Fibroblast of gingiva (primary cell): ENCODE measurements at regions not wholly inside any gene's neighbourhood (a gene's known extent, or its start where the extent isn't known, plus 50 kb on each side); places are given as distances from the start of the nearest gene placed in this dataset.

Experiments
- DNase-seq: peaks from one replicate; pipeline ENCODE4 v3.0.0-alpha.2; 2011; ENCODE audit warnings: low read depth

DNA sequence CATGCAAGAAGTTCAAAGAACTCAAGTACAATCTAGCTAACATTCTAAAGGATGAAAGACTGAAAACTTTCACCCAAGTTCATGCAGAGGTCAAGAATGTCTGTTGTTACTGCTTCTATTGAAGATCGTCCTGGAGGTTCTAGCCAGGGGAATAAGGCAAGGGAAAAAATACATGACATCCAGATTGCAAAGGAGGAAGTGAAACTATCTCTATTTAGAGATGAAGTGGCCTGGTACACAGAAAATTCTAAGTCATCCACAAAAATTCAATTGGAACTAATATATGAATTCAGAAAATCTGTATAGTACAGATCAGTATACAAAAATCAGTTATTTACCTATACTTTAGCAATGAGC lies 693.0 kb downstream of the NR2F2 start:
- no peak for DNase-seq

DNA sequence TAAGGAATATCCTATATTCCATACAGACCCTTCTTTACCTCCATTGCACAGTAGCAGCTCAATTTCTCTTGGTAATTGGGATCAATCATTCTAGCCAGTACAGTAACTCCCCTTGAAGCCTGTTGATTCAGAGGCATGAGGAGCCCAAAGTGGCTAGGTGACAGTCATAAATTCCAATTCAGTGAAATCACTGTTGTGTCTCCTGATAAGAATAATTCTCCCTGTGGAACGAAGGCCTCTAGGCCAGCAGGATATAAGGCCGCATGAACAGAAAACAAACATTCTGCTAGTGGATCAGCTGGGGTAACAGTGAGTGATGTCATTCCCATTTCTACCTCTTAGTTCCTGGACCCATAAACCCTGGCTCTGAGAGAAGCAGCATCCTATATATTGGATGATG lies 696.3 kb downstream of the NR2F2 start:
- no peak for DNase-seq

DNA sequence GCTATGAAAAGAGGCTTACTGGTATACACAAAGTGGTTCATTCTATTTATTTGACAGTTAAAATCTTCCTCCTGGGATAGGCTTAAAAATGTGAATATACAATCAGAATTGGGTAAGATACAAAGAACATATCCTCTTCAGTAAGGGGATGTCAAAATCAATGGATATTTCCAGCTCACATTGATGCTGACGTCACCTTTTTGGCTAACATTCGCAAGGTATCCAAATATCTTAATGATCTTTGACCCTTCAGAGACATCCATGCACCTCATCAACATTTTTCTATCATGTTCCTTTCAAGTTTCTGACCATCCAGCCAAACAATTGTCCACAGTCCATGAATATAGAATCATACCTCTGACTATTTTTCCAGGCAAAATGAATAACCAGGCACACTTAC lies 697.3 kb downstream of the NR2F2 start:
- DNase-seq: no peak

DNA sequence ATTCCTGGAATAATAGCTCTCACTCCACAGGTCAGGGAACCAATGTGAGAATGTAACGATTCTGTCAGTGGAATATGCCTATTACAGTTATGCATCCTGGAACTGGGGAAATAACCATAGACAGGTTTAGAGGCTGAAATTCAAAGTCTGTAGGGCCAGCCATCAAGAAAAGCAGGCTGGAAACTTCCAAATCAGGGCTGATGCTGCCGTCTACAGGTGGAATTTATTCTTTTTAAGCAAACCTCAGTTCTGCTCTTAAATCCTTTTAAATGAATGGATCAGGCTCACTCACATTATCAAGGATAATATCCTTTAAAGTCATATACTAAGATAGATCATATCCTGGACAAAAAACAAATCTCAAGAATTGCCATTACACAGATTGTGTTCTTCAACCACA lies 699.8 kb downstream of the NR2F2 start:
- DNase-seq: no peak

DNA sequence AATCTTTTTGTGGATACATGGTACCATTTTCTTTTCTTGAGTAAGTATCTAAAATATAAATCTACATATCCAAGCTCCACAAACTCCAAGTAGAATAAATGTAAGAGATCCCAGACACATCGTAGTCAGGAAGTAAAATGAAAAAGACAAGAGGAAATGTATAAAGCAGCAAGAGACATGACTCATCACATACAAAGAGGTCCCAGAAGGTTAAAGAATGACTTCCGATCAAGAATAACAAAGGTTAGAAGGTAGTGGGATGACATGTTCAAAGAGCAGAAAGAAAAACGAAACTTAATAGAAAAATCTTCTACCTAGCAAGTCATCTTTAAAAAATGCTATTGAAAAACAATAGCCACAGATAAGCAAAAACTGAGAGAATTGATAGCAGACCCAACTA lies 705.8 kb downstream of the NR2F2 start:
- DNase-seq: no peak

DNA sequence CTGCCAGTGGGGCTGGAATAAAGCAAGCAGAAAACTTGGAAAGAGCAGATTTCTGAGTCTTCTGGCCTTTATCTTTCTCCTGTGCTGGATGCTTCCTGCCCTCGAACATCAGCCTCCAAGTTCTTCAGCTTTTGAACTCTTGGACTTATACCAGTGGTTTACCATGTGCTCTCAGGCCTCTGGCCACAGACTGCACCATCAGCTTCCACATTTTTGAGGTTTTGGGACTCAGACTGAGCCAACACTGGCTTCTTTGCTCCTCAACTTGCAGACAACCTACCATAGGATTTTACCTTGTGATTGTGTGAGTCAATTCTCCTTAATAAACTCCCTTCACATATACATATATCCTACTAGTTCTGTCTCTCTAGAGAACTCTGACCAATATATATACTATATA lies 706.6 kb downstream of the NR2F2 start:
- DNase-seq: no peak

DNA sequence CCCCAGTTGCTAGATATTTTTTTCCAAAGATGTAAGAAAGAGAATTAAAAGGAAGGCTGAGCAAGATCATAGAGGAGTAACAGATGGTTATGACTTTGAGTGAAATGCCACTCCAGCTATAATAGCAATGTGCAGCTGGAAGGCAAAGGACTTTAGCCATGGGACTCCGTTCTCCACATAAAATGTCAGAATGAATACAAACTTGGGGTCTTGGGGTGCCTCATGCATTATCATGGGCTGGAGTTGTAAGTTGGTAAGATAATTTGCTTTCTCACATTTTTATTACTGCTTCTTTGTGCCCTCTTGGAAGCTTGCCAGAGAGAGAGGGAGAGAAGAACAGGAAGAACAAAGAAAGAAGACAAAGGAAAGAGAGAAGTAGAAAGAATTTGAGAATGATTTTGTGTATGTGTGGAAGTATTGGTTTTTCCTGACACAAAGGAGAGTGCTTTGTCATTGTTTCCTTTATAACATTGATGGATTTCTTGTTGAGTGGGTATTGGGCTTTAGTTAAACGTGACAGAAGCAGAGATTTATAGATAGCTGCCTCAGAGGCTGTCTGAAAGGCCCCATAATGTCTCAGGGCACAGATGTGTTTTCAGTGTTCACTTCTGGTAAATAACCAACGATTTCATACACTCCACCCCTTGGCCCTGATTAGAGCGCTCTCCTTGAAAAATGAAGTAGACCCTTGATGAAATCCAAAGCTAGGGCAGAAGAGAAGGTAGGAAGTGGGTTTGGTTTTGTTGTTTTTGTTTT lies 715.3 kb downstream of the NR2F2 start:
- DNase-seq: no peak

DNA sequence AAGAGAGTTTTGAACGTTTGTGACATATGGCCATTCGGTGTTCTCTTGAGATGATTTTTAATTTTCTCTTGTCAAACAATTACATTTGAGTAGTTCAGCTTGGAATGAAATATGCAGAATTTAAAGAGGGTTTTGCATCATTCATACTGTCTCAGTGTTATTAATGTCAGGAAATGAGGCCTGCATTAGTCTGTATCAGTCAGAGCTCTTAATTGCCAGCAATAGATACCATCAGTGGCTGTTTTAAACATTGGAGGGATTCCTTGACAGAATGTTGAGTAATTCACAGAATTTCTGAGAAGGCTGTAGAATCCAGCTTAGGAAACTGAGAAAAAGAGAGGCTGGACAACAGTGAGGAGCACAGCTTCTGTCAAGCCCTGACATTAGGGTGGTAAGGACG lies 722.0 kb downstream of the NR2F2 start:
- DNase-seq: no peak

DNA sequence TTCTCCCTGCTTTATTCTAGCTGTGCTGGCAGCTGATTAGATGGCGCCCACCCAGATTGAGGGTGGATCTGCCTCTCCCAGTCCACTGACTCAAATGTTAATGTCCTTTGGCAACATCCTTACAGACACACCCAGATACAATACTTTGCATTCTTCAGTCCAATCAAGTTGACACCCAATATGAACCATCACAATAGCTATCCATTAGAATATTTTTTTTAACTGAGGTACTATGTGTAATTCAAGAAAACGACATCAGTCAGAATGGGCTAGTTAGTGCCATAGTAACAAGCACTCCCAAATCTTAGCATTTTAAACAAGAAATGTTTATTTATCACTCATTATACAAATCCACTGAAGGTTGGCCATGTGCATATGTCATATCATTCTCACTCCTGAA lies 723.1 kb downstream of the NR2F2 start:
- no peak for DNase-seq

DNA sequence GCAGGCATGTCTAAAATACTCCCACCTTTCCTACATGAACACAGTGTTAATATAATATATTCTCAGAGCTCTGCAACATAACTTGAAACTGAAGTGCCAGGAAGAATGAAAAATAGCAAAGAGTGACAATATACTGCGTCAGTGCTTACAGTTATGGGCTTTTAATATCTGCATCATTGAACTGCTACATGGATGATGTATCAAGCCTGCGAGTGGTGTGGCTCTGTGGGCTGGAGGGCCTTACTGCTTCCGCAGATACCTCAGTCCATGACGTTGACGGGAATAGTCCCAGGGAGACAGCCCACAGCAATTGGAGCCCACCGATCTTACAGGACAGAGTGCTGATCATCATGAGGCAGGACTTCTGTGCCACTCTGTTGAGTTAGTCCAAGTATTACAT lies 727.0 kb downstream of the NR2F2 start:
- DNase-seq: no peak

DNA sequence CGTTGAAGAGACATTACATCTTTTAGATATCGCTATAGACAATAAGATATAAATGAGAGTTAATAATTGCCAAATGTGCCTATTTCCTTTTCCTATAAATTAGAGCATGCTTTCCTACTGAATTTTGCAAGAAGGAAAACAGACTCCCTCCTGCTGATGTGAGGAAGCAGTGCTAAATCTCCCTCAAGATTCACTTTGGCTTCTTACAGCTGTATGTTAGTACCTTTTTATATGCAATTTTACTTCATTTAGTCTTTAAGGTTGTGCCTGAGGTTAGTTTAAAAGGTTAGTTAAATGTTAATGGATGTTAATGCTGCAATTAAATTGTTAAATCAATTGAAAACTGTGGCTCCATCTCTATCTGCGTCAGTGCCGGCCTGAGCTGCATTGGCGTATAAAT lies 728.8 kb downstream of the NR2F2 start:
- no peak for DNase-seq

DNA sequence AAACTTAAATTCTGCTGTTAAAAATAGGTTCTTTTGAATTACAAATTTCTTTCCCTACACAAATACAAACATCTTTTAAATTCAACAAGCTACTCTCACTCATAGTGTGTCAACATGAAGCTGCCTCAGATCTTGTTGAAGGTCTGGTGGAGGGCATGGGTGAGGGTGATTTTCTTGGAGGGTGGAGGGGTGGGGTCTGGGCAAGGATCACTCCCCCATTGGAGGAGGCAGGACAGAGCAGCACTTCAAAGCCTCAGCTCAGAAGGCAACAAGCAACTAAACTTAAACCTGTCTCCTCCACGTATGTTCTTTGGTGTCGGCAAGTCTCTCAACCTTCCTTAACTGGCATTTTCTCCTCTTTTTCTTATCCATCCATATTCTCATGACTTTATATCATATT lies 730.9 kb downstream of the NR2F2 start:
- no peak for DNase-seq

DNA sequence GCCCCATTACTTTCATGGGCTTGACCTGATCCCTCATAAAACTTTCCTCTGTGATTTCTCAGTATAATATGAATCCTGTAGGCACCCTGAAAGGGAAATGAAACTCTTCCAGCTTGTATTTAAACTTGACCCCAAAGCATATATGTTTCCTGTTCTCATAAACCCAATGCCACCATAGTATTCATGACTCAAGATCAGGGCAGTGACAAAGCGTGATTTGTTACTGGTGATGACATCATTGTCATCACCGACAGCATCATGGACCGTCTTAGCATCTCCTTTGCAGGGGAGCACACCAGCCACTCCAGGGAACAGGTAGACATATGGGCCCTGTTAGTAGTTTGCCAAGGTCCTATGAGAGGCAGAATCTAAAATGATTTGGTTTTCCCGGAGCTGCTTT lies 741.2 kb downstream of the NR2F2 start:
- no peak for DNase-seq

DNA sequence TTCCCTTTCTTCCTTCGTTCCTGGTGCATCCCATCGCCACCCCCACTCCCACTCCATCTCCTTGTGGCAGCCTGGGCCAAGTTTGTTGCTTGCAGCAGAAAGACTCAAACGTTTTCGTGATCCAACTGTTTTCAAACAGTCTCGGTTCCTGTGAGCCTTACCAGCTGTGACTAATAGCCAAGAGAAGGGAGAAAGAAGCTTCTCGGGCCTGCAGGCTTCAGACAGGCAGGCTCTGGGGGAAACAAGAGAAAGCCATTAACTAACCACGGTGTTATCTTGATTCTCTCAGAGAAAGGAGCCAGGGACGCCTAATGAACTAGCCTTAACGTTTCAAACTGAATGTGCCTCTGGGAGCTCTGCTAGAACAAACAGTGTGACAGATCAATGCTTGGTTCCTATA lies 742.0 kb downstream of the NR2F2 start:
- DNase-seq: no peak

DNA sequence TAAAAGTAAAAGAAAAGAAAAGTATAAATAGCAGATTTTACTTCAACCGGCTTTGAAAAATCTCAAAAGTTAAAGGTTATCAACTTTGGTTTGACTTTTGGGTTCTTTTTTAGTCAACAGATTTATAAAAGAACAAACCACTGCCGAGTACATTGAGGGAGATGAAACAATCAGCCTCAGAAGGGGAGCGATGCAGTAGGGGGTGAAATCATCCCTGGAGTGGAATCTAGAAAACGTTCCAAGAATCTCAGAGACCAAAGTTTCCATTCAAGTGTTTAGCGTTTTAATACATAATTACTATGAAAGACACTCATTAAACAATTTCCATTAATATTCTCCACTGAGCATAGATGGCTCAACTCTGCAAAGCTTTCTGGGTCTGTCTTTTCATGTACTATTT lies 745.5 kb downstream of the NR2F2 start:
- no peak for DNase-seq

DNA sequence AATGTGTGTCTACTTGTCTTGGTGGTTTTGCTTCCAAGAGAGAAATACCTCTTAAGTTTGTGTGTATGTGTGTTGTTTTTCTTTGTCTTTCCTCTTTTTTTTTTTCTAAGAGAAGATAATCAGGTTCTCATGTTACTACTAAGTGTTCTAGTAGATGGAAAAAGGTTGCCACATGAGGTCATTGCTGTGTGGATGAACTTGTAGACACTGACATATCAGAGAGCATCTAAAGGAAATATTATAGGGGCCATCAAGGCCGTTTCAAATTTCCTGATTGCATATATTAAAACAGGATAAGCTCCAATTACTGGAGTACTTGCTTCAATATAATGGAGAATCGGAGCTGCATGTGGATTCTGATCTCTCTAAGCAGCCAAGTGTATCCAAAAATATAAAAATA lies 747.5 kb downstream of the NR2F2 start:
- no peak for DNase-seq

DNA sequence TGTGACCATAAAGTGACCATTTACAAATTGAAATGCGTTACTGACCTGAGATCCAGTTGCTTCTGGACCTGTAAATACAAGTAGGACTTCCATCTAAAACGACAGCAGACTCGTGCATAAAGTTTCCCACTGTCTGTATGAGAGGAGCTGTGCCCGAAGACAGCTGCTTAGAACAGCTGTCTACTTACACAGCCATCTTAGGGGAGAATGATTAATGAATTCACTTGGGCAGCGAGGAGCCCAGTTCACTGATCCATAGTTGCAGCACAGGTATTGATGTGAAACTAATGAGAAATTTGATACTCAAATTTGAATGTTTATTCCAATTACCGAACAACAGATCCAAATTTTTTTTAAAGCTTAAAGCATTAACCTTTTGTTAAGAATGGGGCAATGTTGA lies 748.1 kb downstream of the NR2F2 start:
- DNase-seq: no peak

DNA sequence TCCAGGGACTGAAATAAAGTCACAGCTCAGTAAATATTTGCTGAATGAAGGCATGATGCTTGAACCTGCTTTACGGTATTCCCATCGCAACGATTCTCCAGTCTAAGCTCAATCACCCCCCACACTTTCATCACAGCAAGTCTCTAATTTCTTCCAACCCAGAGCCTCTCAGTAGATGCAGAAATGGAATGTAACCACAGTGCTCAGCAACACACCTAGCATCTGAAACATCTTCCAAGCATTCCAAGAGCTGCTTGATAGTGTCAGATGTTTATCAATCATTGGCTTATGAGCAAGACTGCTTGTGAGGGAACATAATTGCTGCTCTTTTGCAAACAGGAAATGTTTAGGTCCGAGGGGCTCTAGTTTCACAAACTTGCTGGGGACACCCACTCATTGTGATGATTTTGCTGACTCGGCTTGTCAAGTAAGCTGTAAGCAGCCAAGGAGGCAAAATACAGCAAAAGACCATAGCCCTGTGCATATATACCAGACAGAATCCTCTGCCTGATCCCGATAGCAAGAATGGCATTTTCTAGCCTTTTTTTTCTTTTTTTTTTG lies 751.2 kb downstream of the NR2F2 start:
- no peak for DNase-seq

DNA sequence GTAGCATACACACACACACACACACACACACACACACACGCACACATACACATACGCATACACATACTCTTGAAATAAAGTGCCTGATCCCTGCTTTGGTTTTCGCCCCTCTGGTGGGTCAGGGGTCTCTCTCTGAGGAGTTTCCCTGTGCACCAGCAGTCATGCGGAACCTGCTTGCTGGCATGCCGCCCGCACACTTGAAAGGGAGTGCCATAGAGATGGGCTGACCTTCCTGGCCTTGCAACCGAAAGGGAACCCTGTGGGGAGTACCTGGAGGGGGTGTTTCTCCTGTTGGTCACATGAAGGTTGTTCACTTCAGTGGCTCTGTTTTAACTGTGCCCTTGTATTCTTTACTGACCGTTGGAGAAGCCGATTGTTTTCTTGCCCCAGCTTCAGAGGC lies 752.3 kb downstream of the NR2F2 start:
- DNase-seq: no peak

DNA sequence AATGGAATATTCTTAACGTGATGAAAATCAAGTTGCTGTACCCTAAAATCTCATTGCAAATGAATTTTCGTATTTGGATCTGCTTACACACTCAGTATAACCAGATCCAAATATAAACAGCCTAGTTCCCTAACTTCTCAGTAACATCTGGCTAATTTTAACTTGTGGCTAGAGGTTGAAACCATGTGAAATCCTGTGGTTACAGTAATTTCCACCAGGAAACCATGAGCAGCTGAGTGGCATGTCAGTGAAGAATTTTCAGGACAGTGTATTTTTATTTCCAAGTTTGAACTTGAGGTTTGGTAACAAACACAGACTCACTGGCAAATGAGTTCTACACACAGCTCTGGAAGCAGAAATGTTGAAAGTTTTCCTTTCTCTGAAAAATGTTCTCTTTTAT lies 754.1 kb downstream of the NR2F2 start:
- DNase-seq: no peak

DNA sequence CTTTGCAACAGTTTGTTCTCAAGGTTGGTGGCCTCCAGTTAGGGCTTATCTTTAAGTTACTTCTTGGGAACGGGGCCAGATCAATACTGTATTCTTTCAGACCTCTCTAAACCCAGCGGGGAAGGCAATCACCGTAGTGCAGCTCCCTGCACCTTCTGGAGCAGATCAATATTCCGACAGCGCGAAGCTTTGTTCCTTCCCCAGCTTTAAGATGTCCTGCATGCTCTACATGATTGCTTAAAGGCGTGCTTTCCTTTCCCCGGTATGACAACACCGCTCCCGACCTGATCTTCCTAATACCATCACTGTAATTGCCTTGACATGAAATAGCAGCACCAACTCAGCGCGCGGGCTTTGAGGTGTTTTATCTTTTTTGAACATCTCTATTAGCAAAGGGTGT lies 755.2 kb downstream of the NR2F2 start:
- DNase-seq: no peak

DNA sequence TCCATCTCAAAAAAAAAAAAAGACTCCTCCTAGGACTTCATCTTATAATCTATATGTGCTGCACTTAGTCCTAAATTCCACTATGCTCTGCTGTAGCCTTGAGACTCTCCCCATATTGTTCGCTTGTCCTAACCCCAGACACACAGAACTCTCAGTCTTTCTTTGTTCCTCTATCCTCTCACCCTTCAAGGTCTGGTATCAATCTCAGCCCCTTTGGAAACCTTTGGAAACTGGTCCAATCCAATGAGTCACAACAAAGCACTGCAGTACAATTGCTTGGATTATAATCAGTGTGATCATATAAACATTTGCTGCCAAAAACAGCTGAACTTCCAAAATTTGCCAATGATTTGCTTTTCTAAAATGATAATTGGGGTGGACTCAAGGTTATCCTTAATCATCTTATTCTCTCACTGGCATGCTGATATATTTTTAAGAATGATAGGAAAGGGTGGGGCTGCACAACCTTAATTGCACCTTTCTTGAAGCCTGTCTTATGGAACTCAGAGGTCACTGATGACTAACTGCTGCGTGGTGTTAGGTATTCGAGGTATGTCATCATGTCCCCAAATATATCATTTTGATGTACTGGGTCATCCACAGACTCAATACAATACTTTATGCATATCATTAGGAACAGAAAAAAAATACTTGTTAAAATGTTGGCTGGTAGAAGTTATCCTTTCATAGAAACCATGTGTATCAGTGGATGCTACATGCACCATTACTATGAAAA lies 756.7 kb downstream of the NR2F2 start:
- no peak for DNase-seq

DNA sequence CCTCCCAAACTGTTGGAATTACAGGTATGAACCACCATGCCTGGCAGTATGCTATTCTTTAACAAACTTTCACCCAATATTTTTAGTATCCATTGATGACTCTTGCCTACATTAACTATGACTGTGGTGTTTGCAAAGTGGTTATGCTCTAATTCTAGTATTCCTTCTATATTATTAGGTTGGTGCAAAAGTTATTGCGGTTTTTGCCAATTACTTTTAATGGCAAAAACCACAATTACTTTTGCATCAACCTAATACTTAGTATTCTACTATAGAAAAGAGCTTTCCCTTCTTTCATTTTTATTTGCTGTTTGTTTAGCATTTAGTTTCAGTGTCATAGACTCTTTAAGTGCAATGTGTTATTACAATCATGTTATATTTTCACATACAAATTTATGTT lies 760.6 kb downstream of the NR2F2 start:
- no peak for DNase-seq

DNA sequence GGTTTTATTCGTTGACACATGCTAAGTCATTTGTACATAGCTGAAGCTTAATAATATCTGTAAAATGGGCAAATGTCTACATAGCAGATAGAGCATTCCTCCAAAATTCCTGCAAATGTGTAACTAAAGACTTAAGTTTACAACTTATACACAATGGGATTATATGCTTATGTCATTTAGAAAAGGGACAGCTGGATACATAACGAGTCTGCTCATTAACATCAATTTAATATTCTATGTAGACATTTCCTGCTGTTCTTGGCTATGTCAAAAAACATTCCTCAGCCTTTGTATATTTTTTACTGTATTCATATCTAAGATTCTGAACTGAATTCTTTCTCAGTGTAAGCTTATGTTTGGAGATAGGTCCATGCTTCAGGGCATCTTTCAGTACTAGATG lies 762.2 kb downstream of the NR2F2 start:
- DNase-seq: no peak
